Suprapubic skin (tissue), 4 donors: ENCODE measurements at regions not wholly inside any gene's neighbourhood (a gene's known extent, or its start where the extent isn't known, plus 50 kb on each side); places are given as distances from the start of the nearest gene placed in this dataset.

ENCODE experiments used
- DNase-seq, 2 donors: peaks; one replicate each; pipeline ENCODE4 v3.0.0-alpha.2; 2019; ENCODE audit warnings: low spot score in 2 of 2
- H3K27ac ChIP-seq: fragments of 200-600 bp; sonication (generic); one replicate; pipeline ENCODE4 v1.5.1; 2019
- H3K27me3 ChIP-seq: fragments of 200-600 bp; sonication (generic); one replicate; pipeline ENCODE4 v1.5.1; 2019
- H3K36me3 ChIP-seq: fragments of 200-600 bp; sonication (generic); one replicate; pipeline ENCODE4 v1.5.1; 2019
- H3K4me1 ChIP-seq: fragments of 200-600 bp; sonication (generic); one replicate; pipeline ENCODE4 v1.5.1; 2019
- H3K4me3 ChIP-seq: fragments of 200-600 bp; sonication (generic); one replicate; pipeline ENCODE4 v1.5.1; 2019; ENCODE audit warnings: mild to moderate bottlenecking
- H3K9me3 ChIP-seq: fragments of 200-600 bp; sonication (generic); one replicate; pipeline ENCODE4 v1.5.1; 2019
- EP300 ChIP-seq: sonication (generic); formaldehyde crosslinking; IDR thresholded peaks from one replicate; pipeline ENCODE4 v1.6.1; 2017; ENCODE audit warnings: antibody characterized with exemption
- POLR2A ChIP-seq, 2 donors: fragments of 450-650 bp; IDR thresholded peaks; one replicate each; pipeline ENCODE4 v1.6.1; 2017; ENCODE audit warnings: antibody characterized with exemption in 2 of 2, mild to moderate bottlenecking in 2 of 2, moderate library complexity in 2 of 2
- POLR2AphosphoS5 ChIP-seq, 3 donors: sonication (generic); formaldehyde crosslinking; IDR thresholded peaks; one replicate each; pipeline ENCODE4 v1.6.1; 2017; ENCODE audit warnings: antibody characterized with exemption in 3 of 3
- WGBS: methylation state at CpG from one replicate; pipeline ENCODE4 v1.1.5; 2018; 5-methylcytosine and 5-hydroxymethylcytosine counted together
- TF ChIP-seq, protein P1 (sequence below), 2 donors: fragments of 200-600 bp in 1 of 2; fragments of 450-650 bp in 1 of 2; sonication (generic) in 1 of 2; IDR thresholded peaks; one replicate each; pipeline ENCODE4 v1.5.1; 2016 to 2019; ENCODE audit warnings: antibody characterized with exemption in 2 of 2, mild to moderate bottlenecking in 1 of 2, moderate library complexity in 1 of 2

DNA sequence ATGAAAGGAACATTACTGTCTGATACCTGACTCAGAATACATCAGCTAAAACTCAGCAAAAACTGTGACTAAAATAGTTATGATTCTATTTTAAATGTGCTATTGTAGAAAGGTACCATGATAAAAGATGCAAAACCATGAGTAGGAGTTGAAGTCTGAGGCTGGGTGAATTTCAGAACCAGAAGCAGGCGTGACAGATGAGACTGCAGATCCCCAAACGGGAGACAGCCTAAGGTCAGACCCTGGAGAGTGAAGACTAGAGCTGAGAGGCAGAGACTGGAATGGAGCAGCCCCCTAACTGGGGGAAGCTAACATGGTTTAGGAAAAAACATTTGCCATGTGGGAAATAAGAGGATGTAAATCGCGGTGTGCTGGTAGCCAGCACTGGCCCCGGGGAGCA lies 275.8 kb downstream of the POM121L12 start:
- no peak overlapping the region for H3K27ac ChIP-seq
- H3K4me1 ChIP-seq, result no peaks in the 10 kb centered on the region
- no peaks in the 10 kb centered on the region for H3K27me3 ChIP-seq
- no peaks in the 10 kb centered on the region for H3K9me3 ChIP-seq
- H3K4me3 ChIP-seq, result no peak overlapping the region
- TF ChIP-seq, protein P1, sequence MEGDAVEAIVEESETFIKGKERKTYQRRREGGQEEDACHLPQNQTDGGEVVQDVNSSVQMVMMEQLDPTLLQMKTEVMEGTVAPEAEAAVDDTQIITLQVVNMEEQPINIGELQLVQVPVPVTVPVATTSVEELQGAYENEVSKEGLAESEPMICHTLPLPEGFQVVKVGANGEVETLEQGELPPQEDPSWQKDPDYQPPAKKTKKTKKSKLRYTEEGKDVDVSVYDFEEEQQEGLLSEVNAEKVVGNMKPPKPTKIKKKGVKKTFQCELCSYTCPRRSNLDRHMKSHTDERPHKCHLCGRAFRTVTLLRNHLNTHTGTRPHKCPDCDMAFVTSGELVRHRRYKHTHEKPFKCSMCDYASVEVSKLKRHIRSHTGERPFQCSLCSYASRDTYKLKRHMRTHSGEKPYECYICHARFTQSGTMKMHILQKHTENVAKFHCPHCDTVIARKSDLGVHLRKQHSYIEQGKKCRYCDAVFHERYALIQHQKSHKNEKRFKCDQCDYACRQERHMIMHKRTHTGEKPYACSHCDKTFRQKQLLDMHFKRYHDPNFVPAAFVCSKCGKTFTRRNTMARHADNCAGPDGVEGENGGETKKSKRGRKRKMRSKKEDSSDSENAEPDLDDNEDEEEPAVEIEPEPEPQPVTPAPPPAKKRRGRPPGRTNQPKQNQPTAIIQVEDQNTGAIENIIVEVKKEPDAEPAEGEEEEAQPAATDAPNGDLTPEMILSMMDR (IDR thresholded peaks at IDR 0.05), result no peak
- TF ChIP-seq POLR2AphosphoS5 (IDR thresholded peaks at IDR 0.05), result no peak
- TF ChIP-seq EP300, result no peak
- TF ChIP-seq POLR2A (IDR thresholded peaks at IDR 0.05), result no peak
- 70% methylated on average over 5 of the region's 5 CpGs for WGBS
- DNase-seq, result no peak
- H3K36me3 ChIP-seq, result no peaks in the 10 kb centered on the region

DNA sequence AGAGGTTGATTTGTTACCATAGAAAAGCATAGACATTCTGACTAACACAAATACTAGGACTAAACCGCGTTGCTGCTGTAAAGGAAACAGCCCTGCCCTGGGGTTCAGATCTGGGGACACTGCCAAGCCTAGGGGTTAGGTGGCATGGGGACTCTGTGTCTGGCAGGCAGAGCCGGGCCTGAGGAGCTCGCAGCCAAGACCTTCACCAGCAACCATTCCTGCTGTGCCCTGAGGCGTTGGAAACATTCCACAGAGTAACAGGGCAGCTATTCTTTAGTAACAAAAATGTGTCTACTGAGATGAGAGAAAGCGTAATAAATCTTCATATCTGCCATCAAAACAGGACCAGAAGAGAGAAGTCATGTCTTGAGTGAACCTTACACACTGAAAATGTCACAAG lies 280.5 kb downstream of the POM121L12 start:
- Histone ChIP-seq H3K9me3 (no peaks in the 10 kb centered on the region), H3K27me3 (no peaks in the 10 kb centered on the region), H3K36me3 (no peaks in the 10 kb centered on the region), H3K4me3 (no peak overlapping the region), H3K27ac (no peak overlapping the region), H3K4me1 (no peaks in the 10 kb centered on the region)
- DNase-seq, result no peak
- no peak for TF ChIP-seq POLR2A (IDR thresholded peaks at IDR 0.05)
- 29% methylated on average over 6 of the region's 6 CpGs for WGBS

DNA sequence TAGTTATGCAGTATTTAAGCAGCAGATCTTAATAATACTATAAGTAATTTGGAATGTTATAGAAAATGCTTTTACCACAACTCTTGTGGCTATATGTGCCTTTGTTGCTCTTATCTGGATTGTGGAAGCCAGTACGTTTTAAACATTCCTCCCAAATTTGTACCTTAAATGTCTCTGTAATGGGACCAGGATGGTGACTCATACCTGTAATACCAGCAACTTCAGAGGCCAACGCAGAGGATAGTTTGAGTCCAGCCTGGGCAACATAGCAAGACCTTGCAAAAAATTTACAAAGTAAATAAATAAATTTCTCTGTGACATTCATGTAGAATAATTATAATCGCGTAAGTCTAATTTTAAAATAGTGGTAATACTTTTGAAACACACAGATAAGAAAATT lies 283.1 kb downstream of the POM121L12 start:
- H3K4me1 ChIP-seq, result no peaks in the 10 kb centered on the region
- no peaks in the 10 kb centered on the region for H3K27me3 ChIP-seq
- DNase-seq, result no peak
- TF ChIP-seq POLR2AphosphoS5 (IDR thresholded peaks at IDR 0.05) (no peak), EP300 (no peak), POLR2A (IDR thresholded peaks at IDR 0.05) (no peak)
- TF ChIP-seq, protein P1 (IDR thresholded peaks at IDR 0.05), result no peak
- no peaks in the 10 kb centered on the region for H3K36me3 ChIP-seq
- no peak overlapping the region for H3K4me3 ChIP-seq
- 75% methylated on average over 4 of the region's 4 CpGs for WGBS
- no peak overlapping the region for H3K27ac ChIP-seq
- no peaks in the 10 kb centered on the region for H3K9me3 ChIP-seq

DNA sequence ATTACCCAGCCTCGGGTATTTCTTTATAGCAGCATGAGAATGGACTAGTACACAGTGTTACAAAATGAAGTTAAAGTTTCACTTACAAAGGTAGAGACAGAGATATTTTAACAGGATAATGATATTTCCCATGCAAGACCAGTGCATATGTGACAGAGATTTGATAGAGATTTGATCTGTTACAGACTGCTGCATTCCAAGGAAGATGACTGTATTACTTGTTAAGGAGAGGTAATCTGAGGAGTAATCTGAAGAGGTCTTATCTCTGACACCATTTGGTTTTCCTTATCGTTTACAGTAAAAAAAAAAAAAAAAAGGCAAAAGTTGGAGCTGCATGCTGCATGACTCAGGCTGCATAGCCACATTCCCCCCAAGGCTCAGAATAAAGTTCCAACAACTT lies 289.6 kb downstream of the POM121L12 start:
- no peaks in the 10 kb centered on the region for H3K4me1 ChIP-seq
- TF ChIP-seq POLR2AphosphoS5 (IDR thresholded peaks at IDR 0.05) (no peak), POLR2A (IDR thresholded peaks at IDR 0.05) (no peak)
- no peak overlapping the region for H3K4me3 ChIP-seq
- no peak overlapping the region for H3K27ac ChIP-seq
- H3K9me3 ChIP-seq, result no peaks in the 10 kb centered on the region
- no peak for DNase-seq
- no peaks in the 10 kb centered on the region for H3K36me3 ChIP-seq
- no peaks in the 10 kb centered on the region for H3K27me3 ChIP-seq
- WGBS, result 43% methylated on average over 2 of the region's 2 CpGs

DNA sequence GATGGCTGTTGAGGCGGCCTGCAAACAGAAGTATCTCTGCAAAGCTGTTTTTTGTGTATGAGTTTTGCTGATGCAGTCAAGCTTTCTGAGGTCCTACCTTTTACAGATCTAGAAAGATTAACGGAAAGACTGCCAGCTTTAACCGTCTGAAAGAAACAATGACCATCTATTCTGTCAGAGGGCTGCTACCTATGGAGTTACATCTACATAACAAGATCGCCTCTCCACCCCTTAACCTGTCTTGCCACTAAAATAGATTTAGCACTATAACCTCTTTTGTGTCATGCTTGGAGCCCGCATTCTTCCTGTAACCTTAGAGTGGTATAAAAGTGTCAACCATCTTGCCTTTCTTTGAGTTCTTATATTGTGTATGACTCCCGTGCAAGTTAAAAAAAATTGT lies 291.2 kb downstream of the POM121L12 start:
- Histone ChIP-seq H3K36me3 (no peaks in the 10 kb centered on the region), H3K9me3 (no peaks in the 10 kb centered on the region), H3K27ac (no peak overlapping the region), H3K4me1 (no peaks in the 10 kb centered on the region), H3K4me3 (no peak overlapping the region), H3K27me3 (no peaks in the 10 kb centered on the region)
- TF ChIP-seq, protein P1 (IDR thresholded peaks at IDR 0.05), result no peak
- no peak for TF ChIP-seq POLR2A (IDR thresholded peaks at IDR 0.05)
- TF ChIP-seq POLR2AphosphoS5 (IDR thresholded peaks at IDR 0.05), result no peak
- no peak for DNase-seq
- 63% methylated on average over 6 of the region's 6 CpGs for WGBS

DNA sequence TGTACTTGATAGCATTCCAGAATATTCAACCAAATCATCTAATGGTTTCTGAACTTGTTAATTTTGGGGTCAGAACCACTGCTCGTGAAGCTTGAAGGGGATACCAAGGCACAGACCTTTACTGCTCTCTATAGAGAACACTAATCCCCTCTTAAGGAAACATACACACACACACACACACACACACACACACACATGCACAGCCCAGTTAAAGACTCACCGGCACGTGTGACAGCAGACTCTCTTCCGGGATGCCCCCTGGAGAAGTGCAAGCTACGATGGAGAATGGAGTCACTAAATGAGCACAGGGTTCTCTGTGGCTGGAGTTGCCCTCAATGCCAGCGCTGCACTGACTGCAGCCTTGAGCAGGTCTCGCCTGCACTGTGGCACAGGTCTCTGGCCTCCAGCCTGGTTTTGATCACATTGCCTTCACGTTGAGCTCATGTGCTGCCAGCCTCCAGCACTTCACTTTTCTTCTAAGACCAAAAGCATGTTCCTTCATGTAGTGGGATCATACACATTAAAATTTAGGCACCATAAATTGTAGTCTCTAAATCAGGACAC lies 300.8 kb downstream of the POM121L12 start:
- no peak for TF ChIP-seq POLR2AphosphoS5 (IDR thresholded peaks at IDR 0.05)
- TF ChIP-seq, protein P1 (IDR thresholded peaks at IDR 0.05), result no peak
- TF ChIP-seq EP300, result no peak
- no peak for TF ChIP-seq POLR2A (IDR thresholded peaks at IDR 0.05)
- 70% methylated on average over 8 of the region's 8 CpGs for WGBS
- H3K36me3 ChIP-seq, result no peaks in the 10 kb centered on the region

More for the DNA sequence above, 300.8 kb downstream of the POM121L12 start:
- Histone ChIP-seq H3K27me3 (no peaks in the 10 kb centered on the region), H3K4me3 (no peak overlapping the region), H3K9me3 (peaks cover 11% of the 10 kb centered on the region), H3K27ac (no peak overlapping the region), H3K4me1 (no peaks in the 10 kb centered on the region)
- no peak for DNase-seq
